NCI-H2081 (cell line): ENCODE measurements at regions not wholly inside any gene's neighbourhood (a gene's known extent, or its start where the extent isn't known, plus 50 kb on each side); places are given as distances from the start of the nearest gene placed in this dataset.

Experiments used
- DNase-seq, 2 experiments: peaks; one replicate each; lab custom pipeline; 2025; lab: John Stamatoyannopoulos, UW

- no peak for DNase-seq
Observed at GRCh38 chr6:20313051-20313450, 88.6 kb upstream of the E2F3 start.

- no peak for DNase-seq
Observed at GRCh38 chr6:20313960-20314530, 87.6 kb upstream of the E2F3 start.

GRCh38 chr6:20314866-20315845, 86.5 kb upstream of the E2F3 start:
- no peak for DNase-seq

DNA sequence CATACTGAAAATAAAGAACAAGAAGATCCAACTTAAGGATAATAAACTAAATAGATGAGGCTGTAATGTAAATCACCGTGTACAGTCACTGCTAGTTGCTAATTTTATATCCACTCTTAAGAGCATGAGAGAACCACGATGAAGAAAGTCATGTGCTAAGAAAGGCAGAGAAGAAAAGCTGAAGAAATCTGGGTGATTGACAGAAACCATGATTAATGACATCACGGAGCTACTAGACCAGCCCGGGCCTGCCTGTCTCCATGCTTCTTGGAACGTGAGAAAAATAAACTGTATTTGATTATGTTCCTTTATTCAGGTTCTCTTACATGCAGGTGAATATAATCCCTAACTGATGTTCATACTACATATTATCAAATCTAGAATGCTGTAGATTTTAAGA, 84.2 kb upstream of the E2F3 start:
- DNase-seq = no peak

DNA sequence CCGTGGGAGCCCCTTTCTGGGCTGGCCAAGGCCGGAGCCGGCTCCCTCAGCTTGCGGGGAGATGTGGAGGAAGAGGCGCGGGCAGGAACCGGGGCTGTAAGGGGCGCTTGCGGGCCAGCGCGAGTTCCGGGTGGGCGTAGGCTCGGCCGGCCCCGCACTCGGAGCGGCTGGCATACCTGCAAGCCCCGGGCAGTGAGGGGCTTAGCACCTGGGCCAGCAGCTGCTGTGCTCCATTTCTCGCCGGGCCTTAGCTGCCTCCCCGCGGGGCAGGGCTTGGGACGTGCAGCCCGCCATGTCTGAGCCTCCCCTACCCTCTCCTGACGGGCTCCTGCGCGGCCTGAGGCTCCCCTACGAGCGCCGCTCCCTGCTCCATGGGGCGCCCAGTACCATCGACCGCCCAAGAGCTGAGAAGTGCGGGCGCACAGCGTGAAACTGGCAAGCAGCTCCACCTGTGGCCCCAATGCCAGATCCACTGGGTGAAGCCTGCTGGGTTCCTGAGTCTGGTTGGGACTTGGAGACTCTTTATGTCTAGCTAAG, 82.8 kb upstream of the E2F3 start:
- no peak for DNase-seq

GRCh38 chr6:20319520-20320357, 81.9 kb upstream of the E2F3 start:
- no peak for DNase-seq

- DNase-seq = no peak
Observed at GRCh38 chr6:20325641-20326421, 75.8 kb upstream of the E2F3 start.

- DNase-seq = no peak
Observed at GRCh38 chr6:20326422-20326728, 75.3 kb upstream of the E2F3 start.

GRCh38 chr6:20327141-20327540, 74.5 kb upstream of the E2F3 start:
- no peak for DNase-seq

- DNase-seq = no peak
Observed at GRCh38 chr6:20328266-20328923, 73.3 kb upstream of the E2F3 start.

DNA sequence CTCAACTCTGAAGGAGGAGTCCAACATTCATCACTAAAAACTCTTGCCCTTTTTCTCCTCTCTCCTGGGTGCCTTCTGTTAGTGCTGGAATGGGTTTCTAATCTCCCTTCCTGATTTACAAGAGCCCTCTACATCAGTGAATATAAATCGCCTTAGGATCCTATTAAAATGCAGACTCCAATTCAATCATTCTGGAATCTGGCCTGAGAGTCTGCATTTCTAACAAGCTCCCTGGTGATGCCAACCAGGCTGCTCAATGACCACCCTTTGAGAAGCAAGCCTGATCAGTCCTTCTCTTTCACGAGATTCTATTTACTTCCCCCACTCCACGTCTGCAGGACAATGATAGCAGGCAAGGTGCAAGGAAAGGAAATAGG, 72.8 kb upstream of the E2F3 start:
- no peak for DNase-seq

- DNase-seq = no peak
Observed at GRCh38 chr6:20331042-20331441, 70.6 kb upstream of the E2F3 start.

DNA sequence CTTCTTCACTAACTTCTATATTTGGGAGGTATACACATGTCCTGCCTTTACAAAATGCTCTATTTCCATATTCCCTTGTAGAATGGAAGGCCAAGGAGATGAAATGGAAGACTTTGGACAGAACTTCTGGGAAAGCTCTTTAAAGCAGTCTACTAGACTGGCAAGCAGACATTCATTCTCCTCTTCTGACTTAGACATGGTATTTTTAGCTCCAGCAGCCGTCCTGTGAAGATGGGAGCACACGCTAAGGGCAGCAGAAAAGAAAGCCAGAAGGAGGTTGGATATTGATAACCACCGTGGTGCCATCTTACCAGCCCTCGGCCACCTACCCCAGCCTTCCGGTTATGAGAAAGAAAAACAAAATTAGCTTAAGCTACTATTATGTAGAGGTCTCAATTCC, 70.1 kb upstream of the E2F3 start:
- DNase-seq = no peak

DNA sequence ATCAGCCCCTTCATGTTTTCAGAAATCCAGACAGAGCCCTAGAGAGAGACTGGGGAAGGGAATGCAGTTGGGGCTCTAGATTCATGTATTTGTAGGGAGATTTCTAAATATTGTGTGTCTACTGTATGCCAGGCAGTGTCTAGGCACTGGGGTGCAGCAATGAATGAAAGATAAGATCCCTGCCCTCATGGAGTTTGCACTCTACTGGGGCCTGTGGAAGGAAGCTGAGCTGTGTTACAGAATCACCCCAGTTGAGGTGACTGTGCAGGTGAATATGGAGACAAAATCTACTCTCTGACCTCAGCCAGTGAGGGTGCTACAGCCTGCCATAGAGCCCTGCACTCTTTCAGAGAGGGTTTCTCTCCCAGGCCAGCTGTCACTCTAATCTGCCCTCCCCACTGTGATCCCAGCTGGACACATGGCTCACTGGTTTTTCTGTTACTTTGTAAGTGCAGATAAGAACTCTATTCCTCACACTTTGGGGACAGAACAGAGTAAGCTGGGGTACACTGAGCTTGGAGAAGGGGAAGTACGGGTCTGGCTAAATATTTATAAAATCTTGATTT, 69.2 kb upstream of the E2F3 start:
- no peak for DNase-seq

DNA sequence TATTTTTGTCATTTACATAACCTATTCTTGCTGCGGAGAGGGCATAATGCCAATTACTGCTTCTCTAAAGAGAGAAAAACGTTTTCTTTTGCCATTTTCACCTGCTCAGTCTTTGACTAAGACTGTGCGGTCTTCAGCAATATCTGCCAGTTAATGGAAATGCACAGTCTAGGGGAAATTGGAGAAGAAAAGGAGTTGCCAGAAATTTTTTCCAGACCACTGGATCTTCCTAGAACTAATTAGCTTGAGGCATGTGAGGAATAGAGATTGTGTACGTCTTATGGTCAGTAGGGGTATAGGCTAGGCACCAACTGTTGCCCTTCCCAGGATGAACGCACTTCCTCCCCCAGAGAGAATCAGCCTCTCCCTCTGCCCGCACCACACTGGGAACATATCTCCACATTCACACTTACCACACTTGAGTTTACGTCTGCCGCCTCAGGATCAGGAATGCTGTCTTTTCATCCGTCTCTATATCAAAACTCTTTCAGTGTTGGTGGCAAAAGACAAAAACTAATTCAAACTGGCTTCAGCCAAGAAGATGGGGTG, 67.9 kb upstream of the E2F3 start:
- no peak for DNase-seq

DNA sequence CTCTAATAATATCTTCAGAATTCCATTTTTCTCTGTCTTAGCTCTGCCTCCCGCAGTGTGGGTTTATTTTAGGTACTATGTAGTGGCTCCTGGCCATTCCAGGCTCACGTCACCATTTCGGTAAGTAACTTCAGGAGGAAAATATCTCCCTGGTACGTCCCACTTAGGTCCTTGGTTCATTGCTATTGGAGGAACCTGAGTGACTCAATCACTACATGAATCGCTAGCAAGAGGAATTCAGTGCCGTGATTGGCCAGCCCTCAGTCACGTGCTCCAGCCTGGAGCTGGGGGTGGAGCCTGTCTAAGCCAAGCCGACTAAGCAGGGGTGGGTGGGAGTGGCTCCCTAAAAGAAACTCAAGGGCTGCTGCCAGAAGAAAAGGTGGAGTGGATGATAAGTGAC, 67.3 kb upstream of the E2F3 start:
- no peak for DNase-seq

DNA sequence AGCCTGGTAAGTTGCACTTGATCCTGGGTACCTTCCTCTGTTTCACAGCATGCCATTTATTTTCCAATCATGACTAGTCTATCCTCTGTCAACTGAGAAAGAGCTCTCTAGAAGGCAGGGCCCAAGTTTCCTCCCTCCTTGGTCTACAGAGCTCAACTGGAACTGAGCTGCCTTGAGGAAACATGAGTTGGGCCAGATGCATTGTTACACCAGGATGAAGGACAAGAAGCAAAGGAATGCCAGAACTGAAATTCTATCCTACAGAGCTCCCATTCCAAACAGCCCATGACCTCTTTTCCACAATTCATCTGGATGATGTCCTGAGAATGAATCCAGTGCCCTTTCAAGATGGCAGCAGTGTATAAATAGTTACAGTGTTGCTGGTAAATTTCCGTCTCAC, 66.7 kb upstream of the E2F3 start:
- DNase-seq = no peak

DNA sequence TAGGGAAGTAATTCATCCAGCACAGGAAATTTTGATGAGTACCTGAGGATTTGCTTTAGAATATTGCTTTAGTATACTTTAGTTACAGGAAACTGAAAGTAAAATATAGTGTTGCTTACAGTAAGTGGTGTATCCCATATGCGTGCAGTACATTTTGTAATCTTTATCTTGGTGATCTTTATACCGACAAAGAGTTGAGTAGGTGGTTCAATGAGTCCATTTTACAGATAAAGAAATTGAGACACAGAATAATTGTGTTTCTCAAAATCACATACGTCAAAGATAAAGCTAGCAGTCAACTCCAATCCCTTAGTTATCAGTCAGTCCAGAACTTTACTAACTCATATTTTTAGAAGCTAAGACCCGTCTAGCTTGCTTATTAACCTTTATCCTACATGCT, 65.8 kb upstream of the E2F3 start:
- DNase-seq = no peak

GRCh38 chr6:20338156-20338555, 63.5 kb upstream of the E2F3 start:
- no peak for DNase-seq

DNA sequence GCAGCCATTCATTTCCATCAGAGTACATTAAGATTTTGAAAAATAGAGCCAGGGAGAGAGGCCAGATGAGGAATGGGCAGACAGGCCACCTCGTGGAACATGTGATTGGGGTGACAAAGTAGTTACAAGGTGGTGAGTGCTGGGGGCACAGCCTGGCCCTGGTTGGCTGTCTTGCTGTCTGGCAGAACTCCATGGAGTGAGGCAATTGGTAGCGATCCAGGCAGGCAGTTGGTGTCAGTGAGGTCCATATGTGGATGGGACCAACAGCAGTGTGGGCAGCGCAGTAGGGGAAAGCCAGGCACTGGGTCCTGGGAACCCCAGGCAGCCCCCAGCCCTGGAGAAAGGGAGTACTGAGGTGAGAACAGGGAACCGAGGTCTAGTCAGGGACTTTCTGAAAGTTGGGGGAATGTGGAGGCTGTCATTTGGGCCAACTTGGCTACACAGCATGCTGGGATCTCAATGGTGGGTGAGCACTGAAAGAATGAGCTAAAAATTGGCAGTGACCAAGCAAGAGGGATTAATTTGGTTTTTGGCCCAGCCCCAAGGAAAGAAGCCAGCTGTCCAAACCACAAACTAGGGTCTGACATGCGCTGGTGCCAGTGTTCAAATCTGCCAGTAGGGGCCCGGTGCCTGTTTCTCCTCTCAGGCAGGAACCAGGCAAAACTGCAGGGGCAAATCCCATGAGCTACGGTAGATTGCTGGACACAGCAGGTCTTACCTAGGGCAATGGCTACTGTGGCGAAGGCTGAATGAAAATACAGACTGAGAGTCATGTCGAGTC, 61.4 kb upstream of the E2F3 start:
- DNase-seq = peak in 1 of 2 experiments; percentile 13
